Thyroid gland (tissue), 4 donors: ENCODE measurements at regions not wholly inside any gene's neighbourhood (a gene's known extent, or its start where the extent isn't known, plus 50 kb on each side); places are given as distances from the start of the nearest gene placed in this dataset.

ENCODE experiments used
- POLR2A ChIP-seq, 2 donors: fragments of 450-650 bp; IDR thresholded peaks; one replicate each; pipeline ENCODE4 v1.6.1; 2017; ENCODE audit warnings: antibody characterized with exemption in 2 of 2, mild to moderate bottlenecking in 2 of 2, moderate library complexity in 1 of 2
- TF ChIP-seq, protein P1 (sequence below), 6 experiments: fragments of 200-600 bp in 3 of 6; fragments of 450-650 bp in 3 of 6; sonication (generic) in 3 of 6; IDR thresholded peaks; one replicate each; pipeline ENCODE4 v1.5.1; 2016 to 2019; ENCODE audit warnings: antibody characterized with exemption in 6 of 6, mild to moderate bottlenecking in 2 of 6, inconsistent platforms in 1 of 6, moderate library complexity in 1 of 6

DNA sequence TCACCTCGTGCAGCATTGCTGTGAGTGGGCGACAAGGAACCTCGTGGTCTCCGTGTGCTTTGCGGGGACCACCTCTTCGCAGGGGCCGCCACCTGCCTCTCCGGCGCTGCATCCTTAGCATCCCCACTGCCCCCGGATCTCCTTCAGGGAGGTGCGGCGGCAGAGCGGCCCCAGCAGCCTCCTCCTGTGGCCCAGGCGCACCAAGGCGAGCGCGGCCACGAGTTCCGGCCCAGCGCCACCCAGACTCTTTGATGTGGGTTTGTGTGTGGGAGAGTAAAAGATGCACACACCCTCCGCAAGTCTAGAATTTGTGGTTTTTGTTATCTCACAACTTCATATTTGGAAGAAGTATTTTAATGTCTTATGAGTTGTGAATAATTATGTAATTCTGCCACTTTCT, 118.8 kb upstream of the DIO3 start:
- TF ChIP-seq, protein P1, sequence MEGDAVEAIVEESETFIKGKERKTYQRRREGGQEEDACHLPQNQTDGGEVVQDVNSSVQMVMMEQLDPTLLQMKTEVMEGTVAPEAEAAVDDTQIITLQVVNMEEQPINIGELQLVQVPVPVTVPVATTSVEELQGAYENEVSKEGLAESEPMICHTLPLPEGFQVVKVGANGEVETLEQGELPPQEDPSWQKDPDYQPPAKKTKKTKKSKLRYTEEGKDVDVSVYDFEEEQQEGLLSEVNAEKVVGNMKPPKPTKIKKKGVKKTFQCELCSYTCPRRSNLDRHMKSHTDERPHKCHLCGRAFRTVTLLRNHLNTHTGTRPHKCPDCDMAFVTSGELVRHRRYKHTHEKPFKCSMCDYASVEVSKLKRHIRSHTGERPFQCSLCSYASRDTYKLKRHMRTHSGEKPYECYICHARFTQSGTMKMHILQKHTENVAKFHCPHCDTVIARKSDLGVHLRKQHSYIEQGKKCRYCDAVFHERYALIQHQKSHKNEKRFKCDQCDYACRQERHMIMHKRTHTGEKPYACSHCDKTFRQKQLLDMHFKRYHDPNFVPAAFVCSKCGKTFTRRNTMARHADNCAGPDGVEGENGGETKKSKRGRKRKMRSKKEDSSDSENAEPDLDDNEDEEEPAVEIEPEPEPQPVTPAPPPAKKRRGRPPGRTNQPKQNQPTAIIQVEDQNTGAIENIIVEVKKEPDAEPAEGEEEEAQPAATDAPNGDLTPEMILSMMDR (IDR thresholded peaks at IDR 0.05), result no peak
- TF ChIP-seq POLR2A (IDR thresholded peaks at IDR 0.05), result no peak
